Activated T-helper 9 cell treated with anti-CD3 and anti-CD28 coated beads, Interleukin-2, amount 50 U/mL, for 16 hours (primary cell): ENCODE measurements at regions not wholly inside any gene's neighbourhood (a gene's known extent, or its start where the extent isn't known, plus 50 kb on each side); places are given as distances from the start of the nearest gene placed in this dataset.
"Not testable (repeated sequence)": the region's sequence is repeated elsewhere in the genome, so short reads cannot be mapped to it uniquely, and the experiment has no call there.

ENCODE experiments used
- DNase-seq: peaks from one replicate; pipeline ENCODE4 v3.0.0-alpha.2; 2020; ENCODE audit warnings: low read depth

DNA sequence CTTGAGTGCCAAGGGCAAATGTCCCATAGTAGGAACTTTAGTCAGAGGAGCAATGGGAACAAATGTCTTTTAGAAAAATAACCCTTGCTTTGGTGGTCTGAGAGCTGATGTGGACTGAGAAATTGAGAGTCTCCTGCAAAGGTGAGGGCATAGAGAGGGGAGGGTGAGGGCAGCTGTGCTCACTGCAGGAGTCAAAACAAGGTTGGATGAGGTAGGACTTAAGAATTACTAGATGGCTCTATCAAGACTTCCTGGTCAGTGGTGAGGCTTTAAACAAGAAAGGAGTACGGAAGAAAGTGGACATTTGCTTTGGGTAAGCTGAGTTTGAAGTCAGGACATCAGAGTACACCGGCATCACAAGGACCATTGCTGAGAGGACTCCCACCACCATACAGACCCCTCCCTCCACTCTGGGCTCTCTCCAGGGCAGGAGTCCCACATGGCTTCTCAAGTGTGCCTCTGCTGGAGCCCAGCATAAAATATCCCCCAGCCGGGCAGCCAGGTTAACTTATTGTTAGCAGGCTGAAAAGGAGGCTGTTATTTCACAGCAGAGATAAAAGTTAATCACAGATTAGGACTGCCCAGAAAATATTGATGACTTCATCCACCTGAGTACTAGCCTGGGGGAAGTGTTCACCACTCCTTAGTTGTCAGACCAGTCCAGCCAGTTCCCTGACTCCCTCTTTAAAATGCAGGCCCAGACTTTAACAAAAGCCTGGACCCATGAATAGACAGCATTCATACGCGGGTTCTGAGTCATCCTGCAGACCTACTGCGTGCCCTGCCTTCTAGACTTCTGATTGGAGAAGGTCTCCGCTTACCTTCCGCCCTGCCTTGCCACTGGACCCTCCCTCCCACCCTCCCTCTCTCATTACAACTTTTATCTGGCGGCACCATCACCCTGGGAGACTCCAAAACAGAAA is 167.2 kb downstream of the BCL2L11 start:
- not testable (repeated sequence) for DNase-seq

GRCh38 chr2:111290370-111290769 is 169.7 kb downstream of the BCL2L11 start:
- DNase-seq, result not testable (repeated sequence)

DNA sequence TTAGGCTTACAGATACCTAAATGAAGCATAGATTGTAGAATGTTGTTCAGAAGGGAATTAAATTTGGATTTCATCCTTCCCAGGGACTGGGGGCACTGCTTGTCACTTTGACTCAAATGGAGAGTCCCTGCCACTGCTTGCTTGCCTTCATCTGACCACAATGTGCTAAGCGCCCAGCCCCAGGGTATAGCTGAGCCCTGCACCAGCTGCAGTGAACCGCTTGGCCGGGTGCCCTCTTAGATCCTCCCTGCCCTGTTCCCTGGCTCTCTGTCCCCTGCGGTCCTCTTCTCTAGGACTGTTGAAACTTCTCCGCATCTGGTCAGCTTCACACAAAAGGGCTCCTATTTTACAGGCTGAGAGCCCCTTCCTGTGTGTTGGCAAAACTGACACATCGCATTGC is 170.9 kb downstream of the BCL2L11 start:
- not testable (repeated sequence) for DNase-seq

GRCh38 chr2:111292232-111292968 is 171.7 kb downstream of the BCL2L11 start:
- not testable (repeated sequence) for DNase-seq

- DNase-seq, result not testable (repeated sequence)
Measured at GRCh38 chr2:111294699-111295098, 174.0 kb downstream of the BCL2L11 start.

GRCh38 chr2:111296122-111296804 is 175.5 kb downstream of the BCL2L11 start:
- not testable (repeated sequence) for DNase-seq

DNA sequence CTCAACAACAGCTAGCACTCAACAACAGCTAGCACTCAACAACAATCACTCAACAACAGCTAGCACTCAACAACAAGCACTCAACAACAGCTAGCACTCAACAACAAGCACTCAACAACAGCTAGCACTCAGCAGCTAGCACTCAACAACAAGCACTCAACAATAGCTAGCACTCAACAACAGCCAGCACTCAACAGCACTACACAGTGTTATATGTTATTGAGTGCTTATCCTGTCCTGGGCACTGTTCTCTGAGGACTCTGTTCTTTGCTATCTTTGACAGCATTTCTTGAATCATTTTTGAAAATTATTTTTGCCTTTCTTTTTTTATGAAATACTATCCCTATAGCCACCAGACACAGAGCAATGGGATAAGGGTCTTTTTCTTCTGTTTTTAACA is 176.4 kb downstream of the BCL2L11 start:
- DNase-seq, result not testable (repeated sequence)

DNA sequence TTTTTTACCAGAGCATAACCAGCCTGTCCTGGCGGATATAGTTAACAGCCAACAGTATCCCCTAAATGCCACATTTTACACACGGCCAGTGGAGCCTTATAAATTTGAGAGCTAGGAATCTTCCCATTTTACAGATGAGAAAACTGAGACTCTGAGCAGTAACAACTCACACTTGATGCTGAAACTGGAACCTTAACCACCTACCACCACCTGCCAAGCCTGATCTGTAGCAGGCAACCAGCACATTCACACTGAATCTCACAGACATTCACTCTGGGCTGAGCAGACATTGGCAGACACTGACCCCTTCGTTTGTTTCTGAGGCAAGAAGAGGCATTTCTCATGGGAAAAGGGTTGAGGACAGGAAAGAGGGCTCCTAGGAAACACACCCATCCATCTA is 178.2 kb downstream of the BCL2L11 start:
- not testable (repeated sequence) for DNase-seq

DNA sequence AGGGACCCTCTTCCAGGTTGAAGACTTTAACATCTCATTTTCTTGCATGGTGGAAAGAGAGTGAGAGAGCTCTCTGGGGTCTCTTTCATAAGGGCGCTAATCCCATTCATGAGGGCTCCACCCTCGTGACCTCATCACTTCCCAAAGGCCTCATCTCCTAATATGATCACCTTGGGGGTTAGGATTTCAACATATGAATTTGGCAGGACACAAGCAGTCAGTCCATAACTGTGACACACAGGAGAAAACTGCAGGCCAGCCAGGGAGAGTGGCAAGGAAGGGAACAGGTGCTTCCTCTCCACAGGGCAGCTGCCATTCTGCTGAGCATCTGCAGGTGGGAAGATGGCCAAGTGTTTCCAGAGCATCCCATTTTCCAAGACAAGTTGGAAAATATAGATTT is 178.9 kb downstream of the BCL2L11 start:
- not testable (repeated sequence) for DNase-seq

- DNase-seq, result not testable (repeated sequence)
Measured at GRCh38 chr2:111301677-111302076, 181.0 kb downstream of the BCL2L11 start.

DNA sequence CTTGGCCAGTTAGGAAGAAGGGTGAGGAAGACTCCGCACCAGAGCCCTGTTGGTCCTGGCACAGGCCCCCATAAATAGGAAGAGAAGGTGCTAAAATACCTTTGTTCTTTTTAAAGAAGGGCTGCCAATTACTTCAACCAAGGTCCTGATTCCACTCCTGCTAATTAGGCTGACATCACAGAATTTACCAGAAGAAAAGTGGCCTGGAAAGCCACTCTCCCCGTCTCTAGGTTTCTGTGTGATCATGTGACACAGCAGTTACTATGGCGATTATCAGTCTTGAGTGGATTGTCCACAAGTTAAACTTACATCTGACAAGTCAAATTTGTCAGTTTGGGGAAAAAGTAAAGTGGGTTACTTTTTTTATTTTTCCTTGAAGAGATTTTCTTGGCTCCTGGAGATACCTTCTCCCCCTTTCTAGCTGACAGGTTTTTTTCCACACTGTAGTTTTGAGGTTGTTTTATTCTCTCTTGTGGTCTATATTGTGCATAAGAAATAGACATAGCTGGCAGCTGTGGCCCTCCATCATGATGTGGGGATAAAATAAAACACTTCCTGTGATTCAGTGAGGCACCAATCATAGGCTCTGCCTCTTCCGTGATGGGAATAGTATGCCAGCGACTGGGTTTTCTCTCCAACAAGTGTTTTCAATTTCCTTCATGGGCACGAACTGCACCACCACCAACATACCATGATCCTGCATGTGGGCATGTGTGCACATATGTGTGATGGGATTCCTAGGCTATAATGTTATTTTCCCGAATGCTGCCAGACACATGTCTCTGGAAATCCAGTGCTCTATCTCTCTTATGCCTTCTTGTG is 181.9 kb downstream of the BCL2L11 start:
- DNase-seq, result not testable (repeated sequence)

GRCh38 chr2:111307302-111307701 is 186.6 kb downstream of the BCL2L11 start:
- not testable (repeated sequence) for DNase-seq

DNA sequence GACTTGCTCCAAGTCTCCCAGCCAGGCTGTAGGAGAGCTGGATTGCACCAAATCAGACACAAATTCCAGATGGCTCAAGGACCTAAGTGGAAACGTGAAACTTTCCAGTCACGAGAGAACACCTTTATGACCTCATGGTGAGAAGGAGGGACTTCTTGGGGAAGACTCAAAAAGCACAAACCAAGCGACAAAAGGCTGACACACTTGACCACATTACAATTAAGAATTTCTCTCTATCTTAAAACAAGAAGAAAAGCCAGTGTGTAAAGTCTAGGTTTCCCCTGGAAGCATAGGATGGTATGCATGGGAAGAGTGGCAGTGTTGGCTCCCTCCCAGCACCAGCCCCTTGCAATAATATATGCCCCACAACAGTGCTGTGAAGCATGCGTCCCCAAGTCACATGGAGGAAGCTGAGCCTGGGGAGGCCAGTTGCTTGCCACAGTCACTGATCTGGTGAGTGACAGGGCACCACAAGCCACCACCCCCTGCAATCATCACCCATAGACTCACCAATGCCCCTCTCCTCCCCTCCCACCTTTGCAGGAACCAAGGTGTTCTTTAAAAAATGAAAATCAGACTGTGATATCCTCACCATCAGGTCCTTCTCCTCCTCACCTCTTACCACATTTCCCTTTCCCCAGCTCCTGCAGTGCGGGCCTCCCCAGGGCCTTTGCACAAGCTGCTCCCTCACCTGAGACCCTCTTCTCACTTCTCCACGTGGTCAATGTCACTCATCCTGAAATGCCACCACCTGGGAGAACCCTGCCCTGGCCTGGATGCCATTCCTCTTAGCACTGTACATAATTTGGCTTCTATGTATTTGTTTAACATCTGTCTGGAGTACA is 188.7 kb downstream of the BCL2L11 start:
- not testable (repeated sequence) for DNase-seq

DNA sequence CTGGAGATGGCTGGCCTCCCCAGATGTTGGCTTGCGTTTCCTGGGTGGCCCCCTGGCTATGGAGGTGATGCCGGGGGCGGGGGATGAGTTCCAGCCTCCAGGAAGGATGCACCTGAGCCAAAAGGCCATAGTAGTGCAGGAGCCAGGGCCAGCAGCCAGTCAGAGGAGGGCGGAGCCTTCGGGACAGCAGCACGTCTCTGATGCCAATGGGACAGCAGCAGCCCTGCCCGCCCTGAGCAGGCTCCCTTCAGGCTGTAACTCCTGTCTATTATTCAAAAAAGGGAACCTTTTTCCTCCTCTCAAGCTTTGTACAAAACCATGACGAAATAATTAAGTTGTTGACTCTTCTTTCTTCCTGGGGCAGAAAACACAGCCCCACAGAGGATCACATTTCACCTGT is 189.7 kb downstream of the BCL2L11 start:
- DNase-seq, result not testable (repeated sequence)

- not testable (repeated sequence) for DNase-seq
Measured at GRCh38 chr2:111311568-111311967, 190.9 kb downstream of the BCL2L11 start.

DNA sequence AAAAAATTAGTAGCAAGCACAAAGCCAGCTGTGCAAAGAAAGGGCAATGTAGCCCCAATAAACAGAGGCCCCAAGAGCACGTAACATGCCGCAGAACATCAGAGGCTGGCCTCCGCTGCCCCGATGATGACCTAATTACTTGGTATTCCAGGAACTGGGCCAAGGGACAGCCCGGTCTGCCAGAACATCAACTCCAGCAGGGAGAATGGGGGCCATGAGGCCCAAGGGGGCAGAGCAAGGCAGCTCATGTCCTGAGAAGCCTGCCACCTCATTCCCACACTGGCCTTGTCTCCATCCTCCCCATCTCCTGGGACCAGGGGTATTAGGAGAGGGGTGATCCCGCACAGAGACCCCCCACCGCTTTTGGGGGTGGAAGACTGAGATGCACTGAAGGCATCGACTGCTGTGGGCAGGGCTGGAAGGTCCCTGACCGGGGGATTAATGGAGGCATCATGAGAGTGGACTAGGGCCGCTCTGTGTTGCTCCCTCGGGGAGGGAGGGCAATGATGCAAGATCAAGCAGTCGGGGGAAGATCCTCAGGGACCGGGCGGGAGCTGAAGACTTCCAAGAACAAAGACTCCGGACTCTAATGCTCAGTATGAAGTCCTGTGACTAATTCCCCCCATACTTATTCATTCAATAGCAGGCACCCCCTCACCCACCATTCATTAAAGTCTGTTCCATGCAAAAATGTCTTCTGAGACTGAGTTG is 192.3 kb downstream of the BCL2L11 start:
- not testable (repeated sequence) for DNase-seq

GRCh38 chr2:111313711-111314110 is 193.0 kb downstream of the BCL2L11 start:
- DNase-seq, result not testable (repeated sequence)

DNA sequence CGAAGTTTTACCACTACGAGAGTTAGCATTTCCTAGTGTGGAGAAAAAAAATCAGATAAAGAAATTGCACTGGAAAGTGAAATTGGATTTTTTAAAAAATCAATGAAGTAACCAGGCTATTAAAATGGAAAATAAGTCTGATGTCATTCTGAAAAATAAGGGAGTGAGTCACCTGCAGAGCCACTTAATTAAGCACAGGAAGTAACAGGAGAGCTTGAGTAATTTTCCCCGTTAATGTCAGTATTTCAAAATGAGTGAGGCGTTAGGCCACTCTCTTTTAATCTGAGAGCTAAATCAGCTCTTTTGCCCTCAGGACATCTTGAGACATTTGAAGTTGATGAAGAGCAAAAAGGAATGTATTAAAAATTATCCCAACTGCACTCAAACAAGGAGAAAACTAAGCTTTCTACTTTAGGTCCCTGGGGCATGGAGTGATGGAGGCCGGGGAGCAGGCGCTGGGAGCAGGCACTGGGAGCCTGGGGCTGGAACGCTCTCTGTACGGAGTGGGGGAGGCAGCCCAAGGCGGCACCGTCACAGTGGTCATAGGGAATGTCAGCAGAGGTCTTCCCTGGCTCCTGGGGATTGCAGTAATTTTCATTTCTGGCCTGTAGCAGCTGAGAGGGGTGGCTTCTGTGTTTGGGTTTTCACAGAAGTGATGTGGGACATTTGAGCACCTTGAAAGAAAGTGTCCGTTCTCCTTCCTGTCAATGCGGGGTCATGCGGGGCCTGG is 194.6 kb downstream of the BCL2L11 start:
- DNase-seq, result not testable (repeated sequence)

GRCh38 chr2:111316221-111316741 is 195.6 kb downstream of the BCL2L11 start:
- not testable (repeated sequence) for DNase-seq
